ENCODE measurements at regions not wholly inside any gene's neighbourhood (a gene's known extent, or its start where the extent isn't known, plus 50 kb on each side); places are given as distances from the start of the nearest gene placed in this dataset.

- no peaks in the 10 kb centered on the region for H4K20me1 ChIP-seq (ENCODE audit: insufficient read depth)
- no peak overlapping the region for H3K4me3 ChIP-seq
- no peak overlapping the region for H2AFZ ChIP-seq
- H3K79me2 ChIP-seq (ENCODE audit: insufficient read depth), result no peaks in the 10 kb centered on the region
- peaks cover 10% of the 10 kb centered on the region; the same call in 1 of the 2 replicates for H3K4me1 ChIP-seq (ENCODE audit: insufficient read depth)
- 61 to 67% methylated on average over 3 of the region's 3 CpGs for WGBS, 2 experiments (ENCODE audit: low coverage in 1 of 2, low lambda C conversion rate in 2 of 2, missing lambda C conversion rate in 2 of 2)
- H3K27ac ChIP-seq, result no peak overlapping the region
- H3K27me3 ChIP-seq (replicated peaks; ENCODE audit: insufficient read depth), result no peaks in the 10 kb centered on the region
- DNase-seq, result peak; percentile 72
- in situ Hi-C loops (cut with MboI), result no loop called here
- H3F3A ChIP-seq (ENCODE audit: insufficient read depth), result peaks cover 6% of the 10 kb centered on the region; the same call in 1 of the 2 replicates
- no peaks in the 10 kb centered on the region for H3K36me3 ChIP-seq (ENCODE audit: low read depth)
- H3K9ac ChIP-seq, result no peak overlapping the region
- H3K9me2 ChIP-seq (ENCODE audit: insufficient read depth), result no peaks in the 10 kb centered on the region; the same call in 1 of the 2 replicates
- no peaks in the 10 kb centered on the region for H3K9me3 ChIP-seq (ENCODE audit: low read depth)
- no peak for TF ChIP-seq EZH2phosphoT487 (IDR thresholded peaks at IDR 0.05; ENCODE audit: insufficient read depth, low read depth)
- TF ChIP-seq EZH2 (IDR thresholded peaks at IDR 0.05; ENCODE audit: insufficient read depth, poor library complexity, severe bottlenecking), result no peak
- H3K4me2 ChIP-seq (ENCODE audit: unreplicated experiment), result no peak overlapping the region
Observed at GRCh38 chr21:16644685-16645084, 868.2 kb upstream of the CXADR start.

- Histone ChIP-seq H3K27ac (no peak overlapping the region), H3K9ac (no peak overlapping the region), H4K20me1 (ENCODE audit: insufficient read depth) (no peaks in the 10 kb centered on the region), H2AFZ (no peak overlapping the region), H3K4me3 (no peak overlapping the region), H3K9me2 (ENCODE audit: insufficient read depth) (no peaks in the 10 kb centered on the region; the same call in 1 of the 2 replicates), H3F3A (ENCODE audit: insufficient read depth) (peaks cover 6% of the 10 kb centered on the region; the same call in 1 of the 2 replicates), H3K4me2 (ENCODE audit: unreplicated experiment) (no peak overlapping the region), H3K27me3 (replicated peaks; ENCODE audit: insufficient read depth) (no peaks in the 10 kb centered on the region), H3K4me1 (ENCODE audit: insufficient read depth) (peaks cover 10% of the 10 kb centered on the region; the same call in 1 of the 2 replicates), H3K79me2 (ENCODE audit: insufficient read depth) (no peaks in the 10 kb centered on the region), H3K9me3 (ENCODE audit: low read depth) (no peaks in the 10 kb centered on the region), H3K36me3 (ENCODE audit: low read depth) (no peaks in the 10 kb centered on the region)
- WGBS, 2 experiments (ENCODE audit: low coverage in 1 of 2, low lambda C conversion rate in 2 of 2, missing lambda C conversion rate in 2 of 2), result 20 to 25% methylated on average over 7 of the region's 7 CpGs
- TF ChIP-seq EZH2phosphoT487 (IDR thresholded peaks at IDR 0.05; ENCODE audit: insufficient read depth, low read depth) (no peak), EZH2 (IDR thresholded peaks at IDR 0.05; ENCODE audit: insufficient read depth, poor library complexity, severe bottlenecking) (no peak)
- in situ Hi-C loops (cut with MboI), result no loop called here
- no peak for DNase-seq
Observed at GRCh38 chr21:16650714-16651366, 862.0 kb upstream of the CXADR start.

GRCh38 chr21:16651956-16652355, 860.9 kb upstream of the CXADR start:
- TF ChIP-seq EZH2phosphoT487 (IDR thresholded peaks at IDR 0.05; ENCODE audit: insufficient read depth, low read depth), result no peak
- TF ChIP-seq EZH2 (IDR thresholded peaks at IDR 0.05; ENCODE audit: insufficient read depth, poor library complexity, severe bottlenecking), result no peak
- no peaks in the 10 kb centered on the region for H4K20me1 ChIP-seq (ENCODE audit: insufficient read depth)
- no peaks in the 10 kb centered on the region for H3K36me3 ChIP-seq (ENCODE audit: low read depth)
- H2AFZ ChIP-seq, result no peak overlapping the region
- no peaks in the 10 kb centered on the region for H3K9me3 ChIP-seq (ENCODE audit: low read depth)
- H3K27ac ChIP-seq, result no peak overlapping the region
- H3K9me2 ChIP-seq (ENCODE audit: insufficient read depth), result no peaks in the 10 kb centered on the region; the same call in 1 of the 2 replicates
- H3K27me3 ChIP-seq (replicated peaks; ENCODE audit: insufficient read depth), result no peaks in the 10 kb centered on the region
- in situ Hi-C loops (cut with MboI), result no loop called here
- no peak overlapping the region for H3K4me2 ChIP-seq (ENCODE audit: unreplicated experiment)
- 90 to 95% methylated on average over 3 of the region's 3 CpGs for WGBS, 2 experiments (ENCODE audit: low coverage in 1 of 2, low lambda C conversion rate in 2 of 2, missing lambda C conversion rate in 2 of 2)
- no peak for DNase-seq
- H3K9ac ChIP-seq, result no peak overlapping the region
- peaks cover 10% of the 10 kb centered on the region; the same call in 1 of the 2 replicates for H3K4me1 ChIP-seq (ENCODE audit: insufficient read depth)
- H3F3A ChIP-seq (ENCODE audit: insufficient read depth), result peaks cover 6% of the 10 kb centered on the region; the same call in 1 of the 2 replicates
- H3K79me2 ChIP-seq (ENCODE audit: insufficient read depth), result no peaks in the 10 kb centered on the region
- H3K4me3 ChIP-seq, result no peak overlapping the region

GRCh38 chr21:16663436-16663835, 849.4 kb upstream of the CXADR start:
- no peak overlapping the region for H3K4me3 ChIP-seq
- no peak for DNase-seq
- no peaks in the 10 kb centered on the region for H3K9me3 ChIP-seq (ENCODE audit: low read depth)
- no peak overlapping the region; the same call in 1 of the 2 replicates for H2AFZ ChIP-seq
- no peak overlapping the region for H3K4me2 ChIP-seq (ENCODE audit: unreplicated experiment)
- WGBS, 2 experiments (ENCODE audit: low coverage in 1 of 2, low lambda C conversion rate in 2 of 2, missing lambda C conversion rate in 2 of 2), result 33 to 34% methylated on average over 2 of the region's 2 CpGs
- no peaks in the 10 kb centered on the region for H3K9me2 ChIP-seq (ENCODE audit: insufficient read depth)
- H3K27ac ChIP-seq, result no peak overlapping the region
- H4K20me1 ChIP-seq (ENCODE audit: insufficient read depth), result no peaks in the 10 kb centered on the region
- H3K79me2 ChIP-seq (ENCODE audit: insufficient read depth), result no peaks in the 10 kb centered on the region
- TF ChIP-seq EZH2phosphoT487 (IDR thresholded peaks at IDR 0.05; ENCODE audit: insufficient read depth, low read depth) (no peak), EZH2 (IDR thresholded peaks at IDR 0.05; ENCODE audit: insufficient read depth, poor library complexity, severe bottlenecking) (no peak)
- no peak overlapping the region for H3K9ac ChIP-seq
- no peaks in the 10 kb centered on the region for H3K27me3 ChIP-seq (replicated peaks; ENCODE audit: insufficient read depth)
- no peaks in the 10 kb centered on the region for H3K36me3 ChIP-seq (ENCODE audit: low read depth)
- in situ Hi-C loops (cut with MboI), result no loop called here
- no peaks in the 10 kb centered on the region for H3K4me1 ChIP-seq (ENCODE audit: insufficient read depth)
- H3F3A ChIP-seq (ENCODE audit: insufficient read depth), result no peaks in the 10 kb centered on the region

Measured in GM23248 (cell line).